Endothelial cell of umbilical vein (primary cell): ENCODE measurements at regions not wholly inside any gene's neighbourhood (a gene's known extent, or its start where the extent isn't known, plus 50 kb on each side); places are given as distances from the start of the nearest gene placed in this dataset.

ENCODE experiments used
- BruUV-seq: library from RNA; stranded (reverse); fragments of 400-500 nt; replicated peaks from 2 replicates; lab custom pipeline; 2021; lab: Mats Ljungman, UMichigan
- CTCF ChIA-PET: fragments of 300-600, 350-600 bp; sonication (Branson Sonifier 250); formaldehyde crosslinking; loops from one replicate; lab custom pipeline; 2021; ENCODE audit warnings: antibody characterized with exemption, inconsistent platforms; lab: Charles Lee
- POLR2A ChIA-PET: fragments of 300-600, 350-600 bp; sonication (Branson Sonifier 250); formaldehyde crosslinking; loops from one replicate; lab custom pipeline; 2021; ENCODE audit warnings: antibody characterized with exemption, inconsistent platforms; lab: Charles Lee
- DNase-seq: peaks from one replicate; pipeline ENCODE4 v3.0.0-alpha.2; 2011; ENCODE audit warnings: low read depth, low spot score
- FAIRE-seq: peaks from 2 replicates; lab custom pipeline; 2011; peaks lifted over from hg19 to GRCh38; lab: Jason Lieb, UNC
- H2AFZ ChIP-seq: 2 replicates; pipeline ENCODE4 v1.6.0; 2012; ENCODE audit warnings: low read depth, low read length, control low read depth, inconsistent platforms
- H3K27ac ChIP-seq: 2 replicates; pipeline ENCODE4 v1.5.1; 2011; ENCODE audit warnings: low read depth, mild to moderate bottlenecking, control low read depth, low read length, moderate library complexity; ENCODE audit not compliant: insufficient read depth
- H3K27me3 ChIP-seq, 2 experiments: 2 replicates each; pipeline versions ENCODE4 v1.6.0 to v1.6.1; 2011; ENCODE audit warnings: low read length in 2 of 2, mixed read lengths in 1 of 2; ENCODE audit not compliant: control insufficient read depth in 2 of 2, insufficient read depth in 2 of 2
- H3K36me3 ChIP-seq, 2 experiments: 2 replicates in 1 of 2; 3 replicates in 1 of 2; pipeline ENCODE4 v1.5.1; 2011; ENCODE audit warnings: low read length in 2 of 2, mild to moderate bottlenecking in 1 of 2, moderate library complexity in 1 of 2; ENCODE audit not compliant: control insufficient read depth in 2 of 2, insufficient read depth in 2 of 2; ENCODE audit errors: extremely low read depth in 1 of 2
- H3K4me1 ChIP-seq: 3 replicates; pipeline ENCODE4 v1.5.1; 2011; ENCODE audit warnings: mild to moderate bottlenecking, low read length; ENCODE audit not compliant: control insufficient read depth, insufficient read depth; ENCODE audit errors: extremely low read depth
- H3K4me2 ChIP-seq: 2 replicates; pipeline ENCODE4 v1.6.1; 2011; ENCODE audit warnings: low read length, control low read depth, mixed read lengths; ENCODE audit not compliant: insufficient read depth
- H3K4me3 ChIP-seq, 3 experiments: fragments of 200-600 bp in 1 of 3; sonication (generic), shearing (Covaris generic) in 1 of 3; replicated peaks in 1 of 3; 2 replicates each; pipeline ENCODE4 v1.5.1; 2011 to 2016; ENCODE audit warnings: control low read depth in 3 of 3, low read length in 3 of 3, mild to moderate bottlenecking in 2 of 3, inconsistent platforms in 1 of 3, low read depth in 1 of 3, moderate library complexity in 1 of 3; ENCODE audit not compliant: insufficient read depth in 1 of 3
- H3K79me2 ChIP-seq: 2 replicates; pipeline ENCODE4 v1.6.0; 2012; ENCODE audit warnings: low read length, inconsistent platforms; ENCODE audit not compliant: control insufficient read depth, insufficient read depth
- H3K9ac ChIP-seq: replicated peaks from 2 replicates; pipeline ENCODE3; 2011; ENCODE audit warnings: low read length, control low read depth; ENCODE audit not compliant: insufficient read depth; ENCODE audit errors: extremely low read depth
- H3K9me1 ChIP-seq: replicated peaks from 3 replicates; pipeline ENCODE4 v1.6.0; 2011; ENCODE audit warnings: mild to moderate bottlenecking, low read length; ENCODE audit not compliant: control insufficient read depth, insufficient read depth; ENCODE audit errors: extremely low read depth
- H3K9me3 ChIP-seq: replicated peaks from 2 replicates; pipeline ENCODE4 v1.5.1; 2012; ENCODE audit warnings: low read length, inconsistent platforms; ENCODE audit not compliant: control insufficient read depth, insufficient read depth
- H4K20me1 ChIP-seq: replicated peaks from 2 replicates; pipeline ENCODE3; 2011; ENCODE audit warnings: mild to moderate bottlenecking, low read length; ENCODE audit not compliant: control insufficient read depth, insufficient read depth; ENCODE audit errors: extremely low read depth
- EZH2 ChIP-seq: IDR thresholded peaks from 2 replicates; pipeline ENCODE4 v1.6.1; 2012; ENCODE audit warnings: borderline replicate concordance, low read depth, mild to moderate bottlenecking, moderate library complexity, low read length, inconsistent platforms; ENCODE audit not compliant: severe bottlenecking
- FOS ChIP-seq: IDR thresholded peaks from 2 replicates; pipeline ENCODE4 v1.6.1; 2011; ENCODE audit warnings: mild to moderate bottlenecking, low read length, moderate library complexity, borderline replicate concordance; ENCODE audit not compliant: insufficient read depth
- GATA2 ChIP-seq: IDR thresholded peaks from 2 replicates; pipeline ENCODE4 v1.7.0; 2011; ENCODE audit warnings: low read depth, mild to moderate bottlenecking, moderate library complexity, mixed read lengths, low read length; ENCODE audit not compliant: insufficient read length, insufficient read depth
- JUN ChIP-seq: IDR thresholded peaks from 2 replicates; pipeline ENCODE4 v1.6.1; 2011; ENCODE audit warnings: borderline replicate concordance, low read depth; ENCODE audit not compliant: insufficient read length, insufficient read depth
- MAX ChIP-seq: IDR thresholded peaks from 2 replicates; pipeline ENCODE4 v1.6.1; 2011; ENCODE audit not compliant: insufficient read depth, insufficient read length
- MYC ChIP-seq: IDR thresholded peaks from one replicate; pipeline ENCODE4 v1.6.1; 2011; ENCODE audit warnings: mild to moderate bottlenecking, low read depth, low read length
- POLR2A ChIP-seq: IDR thresholded peaks from 2 replicates; pipeline ENCODE4 v1.6.1; 2012; ENCODE audit warnings: low read depth, mild to moderate bottlenecking, control low read depth, low read length
- POLR2AphosphoS5 ChIP-seq: IDR thresholded peaks from 2 replicates; pipeline ENCODE4 v1.6.1; 2012; ENCODE audit warnings: low read depth, mild to moderate bottlenecking, control low read depth, low read length, moderate library complexity; ENCODE audit not compliant: insufficient read depth
- dilution Hi-C: fragments of 300-500 bp; cut with MboI; formaldehyde crosslinking; loops from one replicate; pipeline ENCODE4 v1.15.0; 2019; ENCODE audit warnings: low sequenced_read_pairs; ENCODE audit not compliant: extremely low pct_ligation_motif_present
- intact Hi-C: fragments of 100-400 bp; cut with micrococcal nuclease; formaldehyde crosslinking; loops from one replicate; pipeline ENCODE4 v1.10.0; 2022
- TF ChIP-seq, protein P1 (sequence below), 2 donors: IDR thresholded peaks; 1 replicate in 1 of 2; 2 replicates in 1 of 2; pipeline ENCODE4 v1.5.1; 2011; ENCODE audit warnings: low read length in 2 of 2, mild to moderate bottlenecking in 2 of 2, moderate library complexity in 2 of 2, control low read depth in 1 of 2, inconsistent platforms in 1 of 2, low read depth in 1 of 2; ENCODE audit not compliant: insufficient read depth in 1 of 2; ENCODE audit errors: extremely low read depth in 1 of 2

DNA sequence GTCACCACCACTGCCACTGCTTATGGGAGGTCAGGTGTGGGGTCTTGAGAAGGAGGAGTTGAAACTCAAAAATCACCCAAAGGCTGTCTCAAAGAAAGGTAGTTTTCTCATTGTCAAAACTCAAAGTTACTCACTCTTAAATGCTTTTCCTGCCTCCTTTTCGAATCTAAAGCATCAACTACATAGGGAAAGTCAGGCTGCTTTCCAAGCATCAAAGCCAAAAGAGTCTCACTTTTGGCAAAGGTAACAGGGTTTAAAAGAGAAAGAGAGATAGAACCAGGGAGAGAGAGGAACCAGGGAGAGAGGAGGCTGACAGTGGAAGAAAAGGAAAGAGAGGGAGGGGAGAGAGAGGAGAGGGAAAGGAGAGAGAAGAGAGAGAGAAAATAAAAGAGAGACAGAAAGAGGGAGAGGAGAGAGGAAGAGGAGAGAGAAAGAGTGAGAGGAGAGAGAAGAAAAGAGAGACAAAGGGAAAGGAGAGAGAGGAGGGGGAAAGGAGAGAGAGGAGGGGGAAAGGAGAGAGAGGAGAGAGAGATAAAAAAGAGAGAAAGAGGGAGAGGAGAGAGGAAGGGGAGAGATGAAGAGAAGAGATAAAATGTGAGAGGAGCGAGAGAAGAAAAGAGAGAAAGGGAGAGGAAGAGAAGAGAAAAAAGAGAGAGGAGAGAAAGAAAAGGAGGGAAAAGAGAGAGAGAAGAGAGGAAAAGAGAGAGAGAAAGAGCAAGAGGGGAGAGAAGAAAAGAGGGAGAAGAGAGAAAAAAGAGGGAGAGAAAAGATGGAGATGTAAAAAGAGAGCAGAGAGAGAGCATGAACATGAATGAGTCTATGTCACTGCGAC lies 262.0 kb upstream of the TSHZ3 start:
- no peaks in the 10 kb centered on the region for H4K20me1 ChIP-seq
- dilution Hi-C loops (no loop called here), intact Hi-C loops (no loop called here)
- no TSS peak for BruUV-seq
- TF ChIP-seq, protein P1, sequence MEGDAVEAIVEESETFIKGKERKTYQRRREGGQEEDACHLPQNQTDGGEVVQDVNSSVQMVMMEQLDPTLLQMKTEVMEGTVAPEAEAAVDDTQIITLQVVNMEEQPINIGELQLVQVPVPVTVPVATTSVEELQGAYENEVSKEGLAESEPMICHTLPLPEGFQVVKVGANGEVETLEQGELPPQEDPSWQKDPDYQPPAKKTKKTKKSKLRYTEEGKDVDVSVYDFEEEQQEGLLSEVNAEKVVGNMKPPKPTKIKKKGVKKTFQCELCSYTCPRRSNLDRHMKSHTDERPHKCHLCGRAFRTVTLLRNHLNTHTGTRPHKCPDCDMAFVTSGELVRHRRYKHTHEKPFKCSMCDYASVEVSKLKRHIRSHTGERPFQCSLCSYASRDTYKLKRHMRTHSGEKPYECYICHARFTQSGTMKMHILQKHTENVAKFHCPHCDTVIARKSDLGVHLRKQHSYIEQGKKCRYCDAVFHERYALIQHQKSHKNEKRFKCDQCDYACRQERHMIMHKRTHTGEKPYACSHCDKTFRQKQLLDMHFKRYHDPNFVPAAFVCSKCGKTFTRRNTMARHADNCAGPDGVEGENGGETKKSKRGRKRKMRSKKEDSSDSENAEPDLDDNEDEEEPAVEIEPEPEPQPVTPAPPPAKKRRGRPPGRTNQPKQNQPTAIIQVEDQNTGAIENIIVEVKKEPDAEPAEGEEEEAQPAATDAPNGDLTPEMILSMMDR (IDR thresholded peaks at IDR 0.05; ENCODE audit: extremely low read depth in 1 of 2, insufficient read depth in 1 of 2, low read depth in 1 of 2, low read length in 2 of 2): no peak
- TF ChIP-seq GATA2 (no peak), MYC (no peak), POLR2A (no peak), POLR2AphosphoS5 (no peak)
- no peak overlapping the region for H3K4me2 ChIP-seq
- no peak overlapping the region for H3K27ac ChIP-seq
- H3K79me2 ChIP-seq: no peaks in the 10 kb centered on the region
- H3K27me3 ChIP-seq: no peaks in the 10 kb centered on the region
- FAIRE-seq (no peak), DNase-seq (no peak)
- no peaks in the 10 kb centered on the region for H3K36me3 ChIP-seq
- H3K9me3 ChIP-seq: peaks cover 2% of the 10 kb centered on the region
- no peak overlapping the region for H3K4me3 ChIP-seq
- CTCF ChIA-PET: no interaction called here
- H3K9ac ChIP-seq: no peak overlapping the region
- POLR2A ChIA-PET: no interaction called here
- H2AFZ ChIP-seq: no peak overlapping the region
- no peaks in the 10 kb centered on the region for H3K4me1 ChIP-seq
- no peaks in the 10 kb centered on the region for H3K9me1 ChIP-seq

DNA sequence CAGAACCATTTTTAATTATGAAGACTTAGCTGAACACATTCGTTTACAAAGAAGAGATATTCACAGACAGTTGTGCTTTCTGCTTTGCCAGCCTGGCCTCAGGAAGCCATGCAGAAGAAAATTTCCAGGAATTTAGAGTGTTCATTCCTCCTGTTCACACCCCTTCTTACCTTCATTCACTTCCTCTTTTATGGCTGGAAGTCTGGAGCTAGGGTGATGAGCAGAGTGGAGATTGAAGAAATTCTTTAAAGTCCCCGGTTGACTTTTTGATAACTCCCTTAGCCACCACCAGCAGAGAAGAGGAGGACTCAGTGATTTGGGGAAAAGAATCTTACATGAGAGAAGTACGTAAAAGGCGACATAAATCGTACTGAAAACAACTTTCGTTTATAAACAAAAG lies 263.6 kb upstream of the TSHZ3 start:
- no TSS peak for BruUV-seq
- Histone ChIP-seq H3K79me2 (no peaks in the 10 kb centered on the region), H3K9me1 (no peaks in the 10 kb centered on the region), H3K36me3 (no peaks in the 10 kb centered on the region), H3K4me3 (no peak overlapping the region), H3K27me3 (no peaks in the 10 kb centered on the region), H3K9ac (no peak overlapping the region), H3K4me2 (no peak overlapping the region), H3K4me1 (no peaks in the 10 kb centered on the region), H2AFZ (no peak overlapping the region), H3K27ac (no peak overlapping the region), H4K20me1 (no peaks in the 10 kb centered on the region), H3K9me3 (peaks cover 5% of the 10 kb centered on the region)
- TF ChIP-seq, protein P1 (IDR thresholded peaks at IDR 0.05; ENCODE audit: extremely low read depth in 1 of 2, insufficient read depth in 1 of 2, low read depth in 1 of 2, low read length in 2 of 2): no peak
- no peak for TF ChIP-seq EZH2
- no peak for TF ChIP-seq JUN
- no peak for TF ChIP-seq POLR2A
- TF ChIP-seq GATA2: no peak
- no peak for TF ChIP-seq POLR2AphosphoS5
- no peak for TF ChIP-seq MYC
- no peak for TF ChIP-seq FOS
- no peak for TF ChIP-seq MAX
- dilution Hi-C loops (no loop called here), intact Hi-C loops (no loop called here)
- ChIA-PET POLR2A (no interaction called here), CTCF (no interaction called here)
- FAIRE-seq: no peak
- no peak for DNase-seq
